NAMALWA (cell line): ENCODE measurements at regions not wholly inside any gene's neighbourhood (a gene's known extent, or its start where the extent isn't known, plus 50 kb on each side); places are given as distances from the start of the nearest gene placed in this dataset.

Source experiments
- DNase-seq: peaks from one replicate; pipeline ENCODE4 v3.0.0-alpha.2; 2015; ENCODE audit warnings: low spot score

- DNase-seq, result no peak
Observed at GRCh38 chr12:82174383-82174782, 183.8 kb downstream of the CCDC59 start.

GRCh38 chr12:82149045-82149444 lies 209.1 kb downstream of the CCDC59 start:
- no peak for DNase-seq

DNA sequence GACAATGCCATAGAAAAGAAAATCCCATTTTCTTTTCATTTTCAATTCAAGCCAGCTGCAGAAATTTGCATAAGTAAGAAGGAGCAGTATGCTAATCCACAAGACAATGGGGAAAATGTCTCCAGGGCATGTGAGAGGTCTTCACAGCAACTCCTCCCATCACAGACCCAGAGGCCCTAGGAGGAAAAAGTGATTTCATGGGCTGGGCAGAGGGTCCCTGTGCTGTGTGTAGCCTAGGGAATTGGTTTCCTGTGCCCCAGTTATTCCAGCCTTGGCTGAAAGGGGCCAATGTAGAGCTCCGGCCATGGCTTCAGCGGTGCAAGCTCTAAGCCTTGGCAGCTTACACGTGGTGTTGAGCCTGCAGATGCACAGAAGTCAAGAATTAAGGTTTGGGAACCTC lies 211.4 kb downstream of the CCDC59 start:
- no peak for DNase-seq

DNA sequence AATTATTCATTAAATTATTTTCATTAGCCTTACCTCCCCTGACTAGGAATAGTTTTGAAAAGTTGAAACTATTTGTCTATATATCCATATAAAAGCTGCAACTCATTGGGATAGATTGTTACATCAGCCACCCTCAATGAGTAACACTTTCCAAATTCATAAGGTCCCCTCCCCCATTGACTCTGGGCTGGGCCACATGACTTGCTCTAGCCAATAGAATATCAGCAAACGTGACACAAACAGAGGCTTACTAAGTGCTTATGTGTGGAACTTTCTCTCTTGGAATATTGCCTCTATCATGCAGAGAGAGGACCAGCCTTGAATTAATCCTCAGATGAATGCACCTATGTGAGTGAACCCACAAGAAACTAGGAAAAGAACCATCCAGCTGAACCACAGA lies 213.7 kb downstream of the CCDC59 start:
- peak; percentile 11 for DNase-seq

DNA sequence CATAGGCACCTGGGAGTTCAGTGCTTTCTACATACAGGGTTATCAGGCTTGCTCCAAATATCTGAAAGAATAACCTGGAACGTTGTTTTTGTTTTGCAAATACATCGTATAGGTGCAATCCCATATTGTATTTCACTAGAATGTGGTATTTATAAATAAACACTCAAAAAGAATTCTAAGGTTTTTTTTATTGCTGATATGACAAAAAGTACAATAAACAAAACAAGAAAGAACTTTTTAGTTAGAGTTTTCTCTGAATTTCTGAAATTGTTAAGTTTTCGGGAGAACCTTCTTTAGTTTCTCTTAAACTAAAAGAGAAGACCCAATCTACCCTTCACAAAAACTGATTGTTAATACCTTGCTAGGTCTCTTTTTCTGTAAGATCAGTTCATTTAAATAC lies 225.8 kb downstream of the CCDC59 start:
- no peak for DNase-seq

DNA sequence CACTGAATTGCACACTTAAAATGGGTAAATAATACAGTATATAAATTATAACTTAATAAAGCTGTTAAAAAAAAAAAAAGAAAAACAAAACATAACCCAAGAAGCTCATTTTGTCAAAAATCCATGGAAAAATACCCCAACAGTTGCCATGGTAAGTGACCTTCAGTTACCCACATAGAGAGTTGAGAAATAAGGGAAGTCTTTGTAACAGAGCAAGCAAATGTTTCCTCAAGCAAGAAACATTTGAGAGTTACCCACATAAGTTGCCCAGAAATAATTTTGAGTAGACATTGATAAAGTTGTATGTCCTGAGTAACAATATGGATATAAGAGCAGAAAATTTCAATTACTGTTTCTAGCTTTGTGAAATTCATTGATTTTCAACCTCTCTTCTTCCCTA lies 227.4 kb downstream of the CCDC59 start:
- no peak for DNase-seq

GRCh38 chr12:82124711-82125380 lies 233.3 kb downstream of the CCDC59 start:
- DNase-seq, result no peak

- DNase-seq, result no peak
Observed at GRCh38 chr12:82121545-82121944, 236.6 kb downstream of the CCDC59 start.

DNA sequence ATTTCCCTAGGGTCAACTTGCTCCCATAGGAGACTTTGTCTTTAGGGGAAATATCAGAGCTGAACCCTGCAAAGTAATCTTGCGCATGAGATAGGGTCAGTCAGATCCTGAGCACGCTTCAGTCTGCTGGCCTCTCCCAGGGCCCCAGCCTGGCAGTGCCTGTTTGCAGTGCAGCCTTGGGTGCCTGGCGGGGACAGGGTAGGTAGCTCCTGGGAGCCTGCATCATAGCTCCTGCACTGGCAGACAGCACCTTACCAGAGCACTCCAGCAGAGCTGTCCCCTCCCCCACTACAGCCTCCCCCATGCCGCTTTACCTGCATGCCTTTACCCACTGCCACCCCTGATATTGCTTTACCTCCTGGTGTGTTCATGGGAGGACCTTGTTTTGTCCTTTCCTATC lies 237.3 kb downstream of the CCDC59 start:
- DNase-seq, result no peak

- no peak for DNase-seq
Observed at GRCh38 chr12:82109243-82109642, 248.9 kb downstream of the CCDC59 start.

DNA sequence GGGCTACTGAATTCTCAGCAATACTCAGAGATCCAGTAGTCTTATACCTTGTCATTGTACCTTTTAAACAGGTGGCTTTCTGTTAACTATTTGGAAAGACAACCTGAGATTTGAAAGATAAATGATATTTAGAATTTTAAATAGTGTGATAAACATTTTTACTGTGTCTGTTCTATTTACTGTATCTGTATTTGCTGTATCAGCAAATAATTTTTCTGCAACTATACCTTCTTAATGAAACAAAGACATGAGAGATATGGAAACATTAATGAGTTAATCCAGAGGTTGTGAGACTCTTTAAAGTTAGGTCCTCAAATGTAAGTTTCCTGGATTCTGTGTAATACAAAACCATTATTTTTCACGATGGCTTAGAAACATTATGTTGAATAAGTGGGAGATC lies 249.6 kb downstream of the CCDC59 start:
- DNase-seq, result no peak

- no peak for DNase-seq
Observed at GRCh38 chr12:82099216-82099615, 259.0 kb downstream of the CCDC59 start.

DNA sequence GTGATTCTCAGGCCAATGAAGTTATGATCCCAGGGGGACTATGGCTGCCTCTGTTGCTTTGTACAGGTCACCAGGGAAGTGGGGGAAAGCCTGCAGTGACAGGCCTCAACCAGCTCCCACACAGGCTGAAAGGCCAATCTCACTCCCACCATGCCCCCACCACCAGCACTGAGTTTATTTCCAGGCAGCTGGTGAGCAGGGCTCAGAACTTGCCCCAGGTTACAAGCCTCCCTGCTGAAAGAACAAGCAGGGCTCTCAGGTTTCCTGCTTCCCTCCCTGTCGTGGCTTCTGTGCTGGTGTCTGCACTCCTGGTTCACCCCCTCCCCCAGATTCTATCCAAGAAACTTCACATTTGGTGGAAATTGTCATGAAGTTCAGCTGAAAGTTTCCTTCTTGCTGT lies 260.3 kb downstream of the CCDC59 start:
- DNase-seq, result no peak

- no peak for DNase-seq
Observed at GRCh38 chr12:82097438-82097837, 260.7 kb downstream of the CCDC59 start.

GRCh38 chr12:82090165-82090564 lies 268.0 kb downstream of the CCDC59 start:
- no peak for DNase-seq

- no peak for DNase-seq
Observed at GRCh38 chr12:82089369-82090121, 268.6 kb downstream of the CCDC59 start.

- DNase-seq, result no peak
Observed at GRCh38 chr12:82082501-82082900, 275.7 kb downstream of the CCDC59 start.

- no peak for DNase-seq
Observed at GRCh38 chr12:82069931-82070514, 288.2 kb downstream of the CCDC59 start.

DNA sequence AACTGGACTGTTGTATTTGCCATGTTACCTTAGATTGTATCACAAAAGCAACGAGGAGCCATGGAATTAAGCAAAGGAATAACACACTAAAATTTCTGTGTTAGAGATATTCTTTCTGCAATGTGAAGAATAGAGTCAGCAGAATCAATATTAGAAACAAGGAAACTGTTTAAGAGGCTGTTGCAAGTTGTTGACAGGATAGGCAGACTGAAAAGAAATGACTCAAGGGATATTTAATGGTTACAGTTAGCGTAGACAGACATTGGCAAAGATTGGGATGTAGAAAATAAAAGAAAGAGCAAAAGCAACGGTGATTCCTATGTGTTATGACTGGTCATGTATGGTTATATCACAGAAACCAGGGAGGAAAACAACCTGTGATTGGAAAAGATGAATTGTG lies 299.0 kb upstream of the PPFIA2 start:
- DNase-seq, result no peak

DNA sequence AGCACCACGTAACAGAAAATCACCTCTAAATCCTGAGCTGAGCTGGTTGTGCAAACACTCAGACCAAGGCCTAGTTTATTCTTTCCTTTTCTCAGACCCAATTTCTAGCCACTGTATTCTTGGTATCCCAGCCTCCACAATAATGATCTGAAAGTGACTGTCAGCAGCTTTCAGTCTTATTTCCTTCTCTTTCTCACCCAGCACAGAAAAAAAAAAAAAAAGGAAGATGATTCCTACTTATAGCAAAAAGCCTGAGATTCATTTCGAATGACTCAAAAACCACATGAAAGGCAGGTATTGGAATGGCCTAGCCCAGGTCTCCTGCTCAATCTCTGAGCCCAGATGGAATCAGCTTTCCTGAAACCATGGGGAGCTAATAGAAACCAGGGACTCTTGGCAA lies 298.6 kb upstream of the PPFIA2 start:
- no peak for DNase-seq

GRCh38 chr12:82055391-82055790 lies 296.2 kb upstream of the PPFIA2 start:
- no peak for DNase-seq

DNA sequence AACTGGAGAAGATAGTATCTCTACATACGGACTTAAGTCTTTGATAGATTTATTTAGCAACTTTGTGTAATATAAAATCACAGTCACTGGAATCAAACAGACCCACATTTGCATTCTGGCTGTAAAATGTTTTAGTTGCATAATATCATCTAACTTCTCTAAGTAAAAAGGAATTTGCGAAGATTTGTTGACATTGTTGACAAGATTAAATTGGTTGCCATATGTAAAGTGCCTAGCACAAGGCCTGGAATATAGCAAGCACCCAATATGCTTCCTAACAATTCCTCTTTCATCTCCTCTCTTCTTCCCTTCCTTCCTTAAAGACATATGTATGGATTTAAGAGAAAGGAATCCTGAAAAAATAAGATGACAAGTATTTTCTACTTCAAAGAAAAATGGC lies 295.4 kb upstream of the PPFIA2 start:
- no peak for DNase-seq

DNA sequence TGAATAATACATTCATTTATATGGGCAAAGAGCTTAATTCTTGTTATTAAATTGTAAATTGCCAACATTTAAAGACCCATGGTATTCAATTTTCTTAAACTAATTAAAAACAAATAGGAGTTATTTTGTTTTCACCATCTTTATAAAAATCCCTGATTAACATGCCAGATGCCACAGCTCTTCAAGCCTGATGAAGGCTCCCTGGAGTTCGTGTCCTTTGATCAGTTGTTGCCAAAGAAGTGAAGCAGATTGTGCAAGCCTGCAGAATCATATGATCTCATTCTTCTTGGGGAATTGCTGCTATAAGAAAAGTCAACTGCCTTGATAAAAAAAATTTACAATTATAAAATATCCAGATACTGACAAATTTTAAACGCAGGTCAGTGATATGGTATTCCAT lies 288.3 kb upstream of the PPFIA2 start:
- DNase-seq, result no peak
